Mucosa of rectum (tissue), 2 donors: ENCODE measurements at regions not wholly inside any gene's neighbourhood (a gene's known extent, or its start where the extent isn't known, plus 50 kb on each side); places are given as distances from the start of the nearest gene placed in this dataset.

Experiments used
- H3K27ac ChIP-seq, 2 donors: one replicate each; pipeline ENCODE4 v1.7.0; 2013; ENCODE audit warnings: inconsistent platforms in 2 of 2, low read depth in 2 of 2, low read length in 2 of 2
- H3K27me3 ChIP-seq, 2 donors: one replicate each; pipeline ENCODE4 v1.7.0; 2013; ENCODE audit warnings: low read length in 2 of 2; ENCODE audit not compliant: control insufficient read depth in 2 of 2, insufficient read depth in 2 of 2
- H3K36me3 ChIP-seq, 2 donors: one replicate each; pipeline ENCODE4 v1.7.0; 2013; ENCODE audit warnings: low read length in 2 of 2; ENCODE audit not compliant: control insufficient read depth in 2 of 2, insufficient read depth in 2 of 2
- H3K4me1 ChIP-seq, 2 donors: one replicate each; pipeline ENCODE4 v1.7.0; 2013; ENCODE audit warnings: low read length in 2 of 2, mild to moderate bottlenecking in 1 of 2; ENCODE audit not compliant: control insufficient read depth in 2 of 2, insufficient read depth in 2 of 2
- H3K4me3 ChIP-seq, 2 donors: one replicate each; pipeline ENCODE4 v1.7.0; 2013; ENCODE audit warnings: low read length in 2 of 2
- H3K9ac ChIP-seq, 2 donors: one replicate each; pipeline ENCODE4 v1.7.0; 2013; ENCODE audit warnings: low read length in 2 of 2, low read depth in 1 of 2, mild to moderate bottlenecking in 1 of 2
- H3K9me3 ChIP-seq, 2 donors: one replicate each; pipeline ENCODE4 v1.7.0; 2013; ENCODE audit warnings: low read length in 2 of 2; ENCODE audit not compliant: control insufficient read depth in 2 of 2
- donor health status: healthy.
- donor health status: Normal muscosa, but diverticular disease.

- Histone ChIP-seq H3K36me3 (no peaks in the 10 kb centered on the region), H3K27ac (no peak overlapping the region), H3K27me3 (no peaks in the 10 kb centered on the region), H3K4me3 (no peak overlapping the region), H3K9me3 (peaks cover 0 to 3% of the 10 kb centered on the region in 2 donors), H3K4me1 (no peaks in the 10 kb centered on the region), H3K9ac (no peak overlapping the region)
Measured at GRCh38 chr14:82080370-82080769, 546.7 kb upstream of the SEL1L start.

- Histone ChIP-seq H3K4me1 (no peaks in the 10 kb centered on the region), H3K27ac (no peak overlapping the region), H3K36me3 (no peaks in the 10 kb centered on the region), H3K9me3 (no peaks in the 10 kb centered on the region), H3K4me3 (no peak overlapping the region), H3K9ac (no peak overlapping the region), H3K27me3 (no peaks in the 10 kb centered on the region)
Measured at GRCh38 chr14:82084813-82085212, 551.2 kb upstream of the SEL1L start.

- Histone ChIP-seq H3K27ac (no peak overlapping the region), H3K36me3 (no peaks in the 10 kb centered on the region), H3K4me1 (no peaks in the 10 kb centered on the region), H3K27me3 (no peaks in the 10 kb centered on the region), H3K9ac (no peak overlapping the region), H3K9me3 (no peaks in the 10 kb centered on the region), H3K4me3 (no peak overlapping the region)
Measured at GRCh38 chr14:82091097-82091496, 557.4 kb upstream of the SEL1L start.

- Histone ChIP-seq H3K27me3 (no peaks in the 10 kb centered on the region), H3K9me3 (peaks cover 0 to 3% of the 10 kb centered on the region in 2 donors), H3K36me3 (no peaks in the 10 kb centered on the region), H3K9ac (no peak overlapping the region), H3K4me1 (no peaks in the 10 kb centered on the region), H3K4me3 (no peak overlapping the region), H3K27ac (no peak overlapping the region)
Measured at GRCh38 chr14:82094829-82095345, 561.2 kb upstream of the SEL1L start.

- no peaks in the 10 kb centered on the region for H3K4me1 ChIP-seq
- H3K27ac ChIP-seq, result no peak overlapping the region
- H3K9ac ChIP-seq, result no peak overlapping the region
- no peaks in the 10 kb centered on the region for H3K36me3 ChIP-seq
- no peaks in the 10 kb centered on the region for H3K27me3 ChIP-seq
- H3K4me3 ChIP-seq, result no peak overlapping the region
- H3K9me3 ChIP-seq, result no peaks in the 10 kb centered on the region
Measured at GRCh38 chr14:82104013-82104412, 570.4 kb upstream of the SEL1L start.

- Histone ChIP-seq H3K27me3 (no peaks in the 10 kb centered on the region), H3K9me3 (peaks cover 0 to 5% of the 10 kb centered on the region in 2 donors), H3K36me3 (no peaks in the 10 kb centered on the region), H3K9ac (no peak overlapping the region), H3K27ac (no peak overlapping the region), H3K4me1 (no peaks in the 10 kb centered on the region), H3K4me3 (no peak overlapping the region)
Measured at GRCh38 chr14:82112210-82112839, 578.7 kb upstream of the SEL1L start.

GRCh38 chr14:82113007-82113406 lies 579.4 kb upstream of the SEL1L start:
- Histone ChIP-seq H3K27ac (no peak overlapping the region), H3K9ac (no peak overlapping the region), H3K9me3 (peaks cover 0 to 9% of the 10 kb centered on the region in 2 donors), H3K4me3 (no peak overlapping the region), H3K27me3 (no peaks in the 10 kb centered on the region), H3K4me1 (no peaks in the 10 kb centered on the region), H3K36me3 (no peaks in the 10 kb centered on the region)

GRCh38 chr14:82113710-82114109 lies 580.1 kb upstream of the SEL1L start:
- no peak overlapping the region for H3K9ac ChIP-seq
- H3K27me3 ChIP-seq, result no peaks in the 10 kb centered on the region
- H3K36me3 ChIP-seq, result no peaks in the 10 kb centered on the region
- H3K4me1 ChIP-seq, result no peaks in the 10 kb centered on the region
- H3K9me3 ChIP-seq, result peaks cover 0 to 9% of the 10 kb centered on the region in 2 donors
- H3K27ac ChIP-seq, result no peak overlapping the region
- H3K4me3 ChIP-seq, result no peak overlapping the region

- H3K27me3 ChIP-seq, result no peaks in the 10 kb centered on the region
Measured at GRCh38 chr14:82116721-82117120, 583.1 kb upstream of the SEL1L start.

GRCh38 chr14:82122655-82123054 lies 589.0 kb upstream of the SEL1L start:
- Histone ChIP-seq H3K9me3 (peaks cover 0 to 8% of the 10 kb centered on the region in 2 donors), H3K27me3 (no peaks in the 10 kb centered on the region)

More at GRCh38 chr14:82116721-82117120, 583.1 kb upstream of the SEL1L start:
- no peak overlapping the region for H3K27ac ChIP-seq
- no peaks in the 10 kb centered on the region for H3K36me3 ChIP-seq
- H3K4me3 ChIP-seq, result no peak overlapping the region
- peaks cover 0 to 8% of the 10 kb centered on the region in 2 donors for H3K9me3 ChIP-seq
- H3K9ac ChIP-seq, result no peak overlapping the region
- no peaks in the 10 kb centered on the region for H3K4me1 ChIP-seq

More at GRCh38 chr14:82122655-82123054, 589.0 kb upstream of the SEL1L start:
- H3K36me3 ChIP-seq, result no peaks in the 10 kb centered on the region
- H3K4me1 ChIP-seq, result no peaks in the 10 kb centered on the region
- no peak overlapping the region for H3K9ac ChIP-seq
- H3K4me3 ChIP-seq, result no peak overlapping the region
- H3K27ac ChIP-seq, result no peak overlapping the region
